ENCODE measurements at regions not wholly inside any gene's neighbourhood (a gene's known extent, or its start where the extent isn't known, plus 50 kb on each side); places are given as distances from the start of the nearest gene placed in this dataset.
A peak's percentile ranks its signal among the peaks of the same experiment; 100 is the strongest.

DNA sequence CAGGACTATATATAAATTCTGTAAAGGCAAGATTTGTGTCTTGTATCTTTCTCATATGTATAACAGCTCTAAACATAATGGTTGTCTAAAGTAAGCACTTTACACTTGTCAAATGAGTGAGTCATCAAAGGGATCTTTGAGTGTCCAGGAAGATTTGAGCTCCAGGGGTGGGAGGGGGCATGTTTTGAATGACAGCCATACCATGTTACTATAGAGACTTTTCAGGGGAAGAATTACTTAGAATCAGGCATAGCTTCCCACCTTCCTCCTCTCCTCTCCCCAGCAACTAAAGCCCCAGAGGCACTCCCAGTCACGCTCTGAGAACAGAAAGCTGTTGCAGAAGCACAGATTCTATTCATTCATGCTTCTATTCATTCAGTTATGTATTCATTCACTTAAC, 65.8 kb upstream of the ALK start:
- no peaks in the 10 kb centered on the region for H3K9me3 ChIP-seq (ENCODE audit: control insufficient read depth in 2 of 3, insufficient read depth in 1 of 3, low read length in 3 of 3)
- no peak overlapping the region for H3K27ac ChIP-seq (ENCODE audit: low read depth in 2 of 2, low read length in 2 of 2)
- no peak overlapping the region for H3K4me3 ChIP-seq (ENCODE audit: low read length in 3 of 3)
- DNase-seq, result peak in 2 of 5 donors; percentile 25 to 28
- H3K36me3 ChIP-seq (ENCODE audit: control insufficient read depth in 2 of 3, insufficient read depth in 3 of 3, low read length in 3 of 3), result no peaks in the 10 kb centered on the region
- TF ChIP-seq, protein P1, sequence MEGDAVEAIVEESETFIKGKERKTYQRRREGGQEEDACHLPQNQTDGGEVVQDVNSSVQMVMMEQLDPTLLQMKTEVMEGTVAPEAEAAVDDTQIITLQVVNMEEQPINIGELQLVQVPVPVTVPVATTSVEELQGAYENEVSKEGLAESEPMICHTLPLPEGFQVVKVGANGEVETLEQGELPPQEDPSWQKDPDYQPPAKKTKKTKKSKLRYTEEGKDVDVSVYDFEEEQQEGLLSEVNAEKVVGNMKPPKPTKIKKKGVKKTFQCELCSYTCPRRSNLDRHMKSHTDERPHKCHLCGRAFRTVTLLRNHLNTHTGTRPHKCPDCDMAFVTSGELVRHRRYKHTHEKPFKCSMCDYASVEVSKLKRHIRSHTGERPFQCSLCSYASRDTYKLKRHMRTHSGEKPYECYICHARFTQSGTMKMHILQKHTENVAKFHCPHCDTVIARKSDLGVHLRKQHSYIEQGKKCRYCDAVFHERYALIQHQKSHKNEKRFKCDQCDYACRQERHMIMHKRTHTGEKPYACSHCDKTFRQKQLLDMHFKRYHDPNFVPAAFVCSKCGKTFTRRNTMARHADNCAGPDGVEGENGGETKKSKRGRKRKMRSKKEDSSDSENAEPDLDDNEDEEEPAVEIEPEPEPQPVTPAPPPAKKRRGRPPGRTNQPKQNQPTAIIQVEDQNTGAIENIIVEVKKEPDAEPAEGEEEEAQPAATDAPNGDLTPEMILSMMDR (IDR thresholded peaks at IDR 0.05; ENCODE audit: borderline replicate concordance, extremely low read depth, insufficient read depth), result no peak
- intact Hi-C loops (cut with DNase I), result no loop called here
- FAIRE-seq, result no peak
- H3K9ac ChIP-seq (ENCODE audit: low read length in 3 of 3), result no peak overlapping the region
- H3K27me3 ChIP-seq (ENCODE audit: control insufficient read depth, insufficient read depth, low read length), result no peaks in the 10 kb centered on the region
- H3K4me1 ChIP-seq (ENCODE audit: control insufficient read depth in 2 of 3, insufficient read depth in 2 of 3, low read depth in 1 of 3, low read length in 3 of 3), result peaks cover 0 to 9% (median 0%) of the 10 kb centered on the region in 3 donors

DNA sequence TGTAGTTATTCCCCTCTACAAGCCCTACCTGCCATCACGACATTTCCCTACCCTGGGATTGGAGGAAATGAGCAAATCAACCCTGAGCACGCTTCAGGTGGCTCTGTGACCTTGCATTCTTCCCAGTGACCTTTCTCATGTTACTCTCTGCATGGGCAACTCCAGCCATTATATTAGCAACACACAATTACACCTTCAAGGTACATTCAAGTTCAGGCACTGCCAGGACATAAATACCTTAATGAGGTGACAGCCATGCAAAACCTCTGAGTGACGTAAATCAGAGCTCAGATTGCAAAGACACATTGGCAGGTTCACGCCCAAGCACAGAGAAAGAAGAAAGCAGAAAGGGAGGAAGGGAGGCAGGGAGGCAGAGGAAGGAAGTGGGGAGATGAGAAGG, 68.7 kb upstream of the ALK start:
- DNase-seq (peak in 4 of 5 donors; percentile 55 to 93 (median 86)), FAIRE-seq (no peak)
- Histone ChIP-seq H3K27ac (ENCODE audit: low read depth in 2 of 2, low read length in 2 of 2) (no peak overlapping the region), H3K27me3 (ENCODE audit: control insufficient read depth, insufficient read depth, low read length) (no peaks in the 10 kb centered on the region), H3K9ac (ENCODE audit: low read length in 3 of 3) (no peak overlapping the region), H3K4me3 (ENCODE audit: low read length in 3 of 3) (no peak overlapping the region), H3K36me3 (ENCODE audit: control insufficient read depth in 2 of 3, insufficient read depth in 3 of 3, low read length in 3 of 3) (no peaks in the 10 kb centered on the region), H3K4me1 (ENCODE audit: control insufficient read depth in 2 of 3, insufficient read depth in 2 of 3, low read depth in 1 of 3, low read length in 3 of 3) (peaks cover 0 to 9% (median 0%) of the 10 kb centered on the region in 3 donors), H3K9me3 (ENCODE audit: control insufficient read depth in 2 of 3, insufficient read depth in 1 of 3, low read length in 3 of 3) (no peaks in the 10 kb centered on the region)
- intact Hi-C loops (cut with DNase I), result no loop called here
- TF ChIP-seq, protein P1 (IDR thresholded peaks at IDR 0.05; ENCODE audit: borderline replicate concordance, extremely low read depth, insufficient read depth), result no peak

DNA sequence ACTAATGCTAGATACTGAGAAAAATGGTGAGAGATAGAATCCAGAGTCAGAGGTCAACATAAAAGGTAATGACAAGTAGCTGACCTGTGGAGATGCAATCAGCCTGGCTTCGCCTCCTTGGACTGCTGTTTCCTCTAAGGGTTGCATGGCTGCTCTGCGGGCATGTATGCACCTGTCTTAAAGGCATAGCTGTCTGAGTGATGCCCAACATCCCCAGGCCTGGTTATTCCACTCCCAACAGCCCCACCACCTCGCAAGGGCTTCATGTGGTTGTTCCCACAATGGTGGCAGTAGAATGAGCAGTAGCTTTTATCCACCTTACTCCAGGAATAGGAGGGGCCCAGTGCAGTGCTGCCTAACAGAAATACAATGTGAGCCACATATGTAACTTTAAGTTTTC, 69.7 kb upstream of the ALK start:
- intact Hi-C loops (cut with DNase I), result no loop called here

More for the DNA sequence above, 69.7 kb upstream of the ALK start:
- TF ChIP-seq, protein P1 (IDR thresholded peaks at IDR 0.05; ENCODE audit: borderline replicate concordance, extremely low read depth, insufficient read depth), result no peak
- H3K9me3 ChIP-seq (ENCODE audit: control insufficient read depth in 2 of 3, insufficient read depth in 1 of 3, low read length in 3 of 3), result no peaks in the 10 kb centered on the region
- DNase-seq (peak in 3 of 5 donors; percentile 33 to 56 (median 41)), FAIRE-seq (no peak)
- H3K9ac ChIP-seq (ENCODE audit: low read length in 3 of 3), result no peak overlapping the region
- H3K4me3 ChIP-seq (ENCODE audit: low read length in 3 of 3), result no peak overlapping the region
- H3K36me3 ChIP-seq (ENCODE audit: control insufficient read depth in 2 of 3, insufficient read depth in 3 of 3, low read length in 3 of 3), result no peaks in the 10 kb centered on the region
- H3K27me3 ChIP-seq (ENCODE audit: control insufficient read depth, insufficient read depth, low read length), result no peaks in the 10 kb centered on the region
- no peak overlapping the region for H3K27ac ChIP-seq (ENCODE audit: low read depth in 2 of 2, low read length in 2 of 2)
- peaks cover 0 to 9% (median 0%) of the 10 kb centered on the region in 3 donors for H3K4me1 ChIP-seq (ENCODE audit: control insufficient read depth in 2 of 3, insufficient read depth in 2 of 3, low read depth in 1 of 3, low read length in 3 of 3)
